ENCODE measurements at regions not wholly inside any gene's neighbourhood (a gene's known extent, or its start where the extent isn't known, plus 50 kb on each side); places are given as distances from the start of the nearest gene placed in this dataset.

- in situ Hi-C loops (cut with HindIII; ENCODE audit: low pct_ligation_motif_present, low pct_unique_long_range_greater_than_20kb, low sequenced_read_pairs), result no loop called here
- no peak for DNase-seq
Observed at GRCh38 chr9:78725503-78725902, 428.6 kb downstream of the PSAT1 start.

- no peak for DNase-seq
- in situ Hi-C loops (cut with HindIII; ENCODE audit: low pct_ligation_motif_present, low pct_unique_long_range_greater_than_20kb, low sequenced_read_pairs), result no loop called here
Observed at GRCh38 chr9:78745331-78745730, 448.4 kb downstream of the PSAT1 start.

GRCh38 chr9:78746010-78746409 is 449.1 kb downstream of the PSAT1 start:
- DNase-seq, result no peak
- in situ Hi-C loops (cut with HindIII; ENCODE audit: low pct_ligation_motif_present, low pct_unique_long_range_greater_than_20kb, low sequenced_read_pairs), result no loop called here

DNA sequence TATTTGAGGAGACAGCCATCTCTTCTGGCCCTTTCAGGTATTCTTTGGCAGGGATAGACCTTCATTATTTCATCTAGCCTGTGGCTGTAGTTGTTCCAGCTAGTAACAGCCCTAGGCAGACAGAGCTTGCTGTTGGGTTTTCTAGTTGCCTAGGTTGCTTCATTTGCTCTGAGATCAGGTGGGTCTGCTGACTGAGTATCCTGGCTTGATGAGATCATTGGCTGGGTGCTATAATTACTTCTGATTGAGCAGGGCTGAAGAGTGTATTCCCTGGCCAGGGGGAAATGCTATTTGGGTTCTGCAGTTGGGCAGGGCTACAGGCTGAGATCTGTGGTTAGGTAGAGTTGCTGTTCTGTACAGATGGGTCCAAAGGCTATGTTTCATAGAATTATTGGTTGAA is 456.1 kb downstream of the PSAT1 start:
- in situ Hi-C loops (cut with HindIII; ENCODE audit: low pct_ligation_motif_present, low pct_unique_long_range_greater_than_20kb, low sequenced_read_pairs), result no loop called here
- no peak for DNase-seq

- no peak for DNase-seq
- in situ Hi-C loops (cut with HindIII; ENCODE audit: low pct_ligation_motif_present, low pct_unique_long_range_greater_than_20kb, low sequenced_read_pairs), result no loop called here
Observed at GRCh38 chr9:78756813-78757510, 460.0 kb downstream of the PSAT1 start.

DNA sequence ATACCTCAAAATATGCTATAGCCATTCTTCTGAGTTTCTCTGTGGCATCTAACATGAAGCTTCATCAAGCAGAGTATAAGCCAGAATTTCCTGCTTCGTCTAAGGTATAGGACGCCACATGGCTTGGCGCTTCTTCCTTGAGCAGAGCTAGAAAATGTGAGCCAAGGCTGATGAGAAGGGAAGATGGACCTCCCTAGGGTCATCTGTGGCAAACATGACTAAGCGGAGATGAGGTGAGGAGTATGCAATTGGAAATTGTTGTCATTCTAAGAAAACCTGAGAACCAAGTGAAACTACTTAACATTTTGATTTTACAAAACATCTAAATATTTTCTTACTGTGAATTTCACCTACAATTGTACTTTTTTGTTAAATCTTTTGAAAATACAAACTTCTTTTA is 466.5 kb downstream of the PSAT1 start:
- DNase-seq, result no peak
- in situ Hi-C loops (cut with HindIII; ENCODE audit: low pct_ligation_motif_present, low pct_unique_long_range_greater_than_20kb, low sequenced_read_pairs), result no loop called here

GRCh38 chr9:78765861-78766260 is 468.9 kb downstream of the PSAT1 start:
- no peak for DNase-seq
- in situ Hi-C loops (cut with HindIII; ENCODE audit: low pct_ligation_motif_present, low pct_unique_long_range_greater_than_20kb, low sequenced_read_pairs), result no loop called here

- in situ Hi-C loops (cut with HindIII; ENCODE audit: low pct_ligation_motif_present, low pct_unique_long_range_greater_than_20kb, low sequenced_read_pairs), result no loop called here
- DNase-seq, result no peak
Observed at GRCh38 chr9:78767490-78767889, 470.6 kb downstream of the PSAT1 start.

DNA sequence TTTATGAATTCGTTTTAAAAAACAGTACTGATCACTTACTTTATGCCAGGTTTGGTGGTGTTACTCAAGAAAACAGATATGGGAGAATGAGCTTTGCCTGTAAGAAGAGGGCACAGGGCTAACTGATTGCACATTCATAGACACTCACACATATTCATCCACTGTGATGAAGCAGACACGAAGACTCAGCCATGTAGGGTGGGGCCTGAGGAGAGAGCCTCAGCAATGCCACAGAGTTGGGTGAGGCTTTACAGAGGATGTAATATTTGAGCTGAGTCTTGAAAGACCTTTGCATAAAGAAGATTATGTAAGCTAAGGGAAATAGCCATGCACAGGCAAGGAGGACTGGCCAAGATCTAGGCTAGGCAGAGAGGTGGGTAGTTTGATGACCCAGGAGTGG is 472.8 kb downstream of the PSAT1 start:
- in situ Hi-C loops (cut with HindIII; ENCODE audit: low pct_ligation_motif_present, low pct_unique_long_range_greater_than_20kb, low sequenced_read_pairs), result no loop called here
- no peak for DNase-seq

GRCh38 chr9:78775211-78775610 is 478.3 kb downstream of the PSAT1 start:
- in situ Hi-C loops (cut with HindIII; ENCODE audit: low pct_ligation_motif_present, low pct_unique_long_range_greater_than_20kb, low sequenced_read_pairs), result no loop called here
- DNase-seq, result no peak

- DNase-seq, result no peak
- in situ Hi-C loops (cut with HindIII; ENCODE audit: low pct_ligation_motif_present, low pct_unique_long_range_greater_than_20kb, low sequenced_read_pairs), result no loop called here
Observed at GRCh38 chr9:78775696-78776295, 478.9 kb downstream of the PSAT1 start.

- in situ Hi-C loops (cut with HindIII; ENCODE audit: low pct_ligation_motif_present, low pct_unique_long_range_greater_than_20kb, low sequenced_read_pairs), result no loop called here
- no peak for DNase-seq
Observed at GRCh38 chr9:78777747-78778146, 480.8 kb downstream of the PSAT1 start.

DNA sequence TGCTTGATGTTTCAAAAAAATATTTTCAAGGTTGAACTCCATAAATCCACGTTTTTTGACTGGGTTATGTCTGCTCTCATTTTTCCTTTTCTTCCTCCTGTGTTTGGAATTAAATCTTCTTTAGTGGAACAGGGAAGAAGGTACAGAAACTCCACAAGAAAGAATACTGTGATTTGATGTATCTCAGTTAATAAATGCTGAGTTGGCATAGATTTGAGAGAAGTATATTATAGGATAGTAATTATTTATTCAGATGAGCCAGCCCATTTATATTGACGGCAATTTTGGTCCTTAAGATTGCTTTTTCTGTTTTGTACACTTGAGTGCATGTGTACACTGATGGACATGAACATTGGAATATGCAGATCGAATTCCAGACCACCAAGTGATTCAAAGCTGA is 481.4 kb downstream of the PSAT1 start:
- in situ Hi-C loops (cut with HindIII; ENCODE audit: low pct_ligation_motif_present, low pct_unique_long_range_greater_than_20kb, low sequenced_read_pairs), result no loop called here
- no peak for DNase-seq

GRCh38 chr9:78778861-78779374 is 482.0 kb downstream of the PSAT1 start:
- peak; percentile 38 for DNase-seq
- in situ Hi-C loops (cut with HindIII; ENCODE audit: low pct_ligation_motif_present, low pct_unique_long_range_greater_than_20kb, low sequenced_read_pairs), result no loop called here

DNA sequence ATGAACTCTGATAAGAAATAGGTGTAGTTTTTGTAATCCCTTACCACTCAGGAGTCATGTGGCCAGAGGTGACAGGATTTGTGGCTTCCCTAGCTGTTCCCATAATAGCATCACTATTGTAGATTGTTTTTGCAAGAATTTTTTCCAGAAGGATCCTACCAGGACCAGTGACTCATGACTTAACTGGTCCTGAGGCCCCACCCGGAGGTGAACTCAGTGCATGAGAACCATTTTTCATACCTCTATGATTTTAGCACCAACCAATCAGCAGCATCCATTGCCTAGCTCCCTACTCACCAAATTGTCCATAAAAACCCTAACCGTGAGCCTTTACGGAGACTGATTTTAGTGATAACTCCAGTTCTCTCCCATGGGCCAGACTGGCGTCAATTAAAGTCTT is 484.8 kb downstream of the PSAT1 start:
- no peak for DNase-seq
- in situ Hi-C loops (cut with HindIII; ENCODE audit: low pct_ligation_motif_present, low pct_unique_long_range_greater_than_20kb, low sequenced_read_pairs), result no loop called here

GRCh38 chr9:78782234-78782633 is 485.3 kb downstream of the PSAT1 start:
- in situ Hi-C loops (cut with HindIII; ENCODE audit: low pct_ligation_motif_present, low pct_unique_long_range_greater_than_20kb, low sequenced_read_pairs), result no loop called here
- DNase-seq, result no peak

DNA sequence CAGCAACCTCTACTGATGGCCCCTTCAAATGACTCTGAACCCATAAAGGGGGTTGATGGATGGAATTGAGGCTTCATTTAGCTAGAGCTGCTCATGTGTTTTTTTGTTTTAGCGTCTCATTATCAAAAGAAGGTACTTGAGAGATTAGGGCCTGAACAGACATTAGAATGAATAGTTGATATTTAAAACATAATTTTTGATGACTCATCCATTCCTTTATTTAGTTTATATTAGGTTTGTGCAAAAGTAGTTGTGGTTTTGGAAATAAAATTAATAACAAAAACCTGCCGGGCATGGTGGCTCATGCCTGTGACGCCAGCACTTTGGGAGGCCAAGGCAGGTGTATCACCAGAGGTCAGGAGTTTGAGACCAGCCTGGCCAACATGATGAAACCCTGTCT is 485.9 kb downstream of the PSAT1 start:
- no peak for DNase-seq
- in situ Hi-C loops (cut with HindIII; ENCODE audit: low pct_ligation_motif_present, low pct_unique_long_range_greater_than_20kb, low sequenced_read_pairs), result no loop called here

GRCh38 chr9:78783743-78784142 is 486.8 kb downstream of the PSAT1 start:
- in situ Hi-C loops (cut with HindIII; ENCODE audit: low pct_ligation_motif_present, low pct_unique_long_range_greater_than_20kb, low sequenced_read_pairs), result no loop called here
- peak; percentile 5 for DNase-seq

GRCh38 chr9:78786794-78787193 is 489.9 kb downstream of the PSAT1 start:
- DNase-seq, result no peak
- in situ Hi-C loops (cut with HindIII; ENCODE audit: low pct_ligation_motif_present, low pct_unique_long_range_greater_than_20kb, low sequenced_read_pairs), result no loop called here

- DNase-seq, result no peak
- in situ Hi-C loops (cut with HindIII; ENCODE audit: low pct_ligation_motif_present, low pct_unique_long_range_greater_than_20kb, low sequenced_read_pairs), result no loop called here
Observed at GRCh38 chr9:78788101-78788500, 491.2 kb downstream of the PSAT1 start.
